Lower lobe of right lung (tissue), 2 donors: ENCODE measurements at regions not wholly inside any gene's neighbourhood (a gene's known extent, or its start where the extent isn't known, plus 50 kb on each side); places are given as distances from the start of the nearest gene placed in this dataset.

ENCODE experiments used
- ATAC-seq, 2 donors: fragments of 200-7000 bp; cut with Tn5 transposase; one replicate each; pipeline ENCODE4 v1.9.1; 2020 to 2022; ENCODE audit warnings: mild to moderate bottlenecking in 2 of 2, moderate library complexity in 2 of 2
- DNase-seq: peaks from one replicate; pipeline ENCODE4 v3.0.0-alpha.2; 2020
- H3K27ac ChIP-seq: fragments of 200-600 bp; one replicate; pipeline ENCODE4 v1.8.0; 2022
- H3K27me3 ChIP-seq: fragments of 200-600 bp; one replicate; pipeline ENCODE4 v1.8.0; 2022; ENCODE audit warnings: low read depth
- H3K36me3 ChIP-seq: fragments of 200-600 bp; one replicate; pipeline ENCODE4 v1.8.0; 2022; ENCODE audit warnings: mild to moderate bottlenecking
- H3K4me1 ChIP-seq: fragments of 200-600 bp; one replicate; pipeline ENCODE4 v1.8.0; 2022
- H3K4me3 ChIP-seq: fragments of 200-600 bp; one replicate; pipeline ENCODE4 v1.8.0; 2022; ENCODE audit warnings: mild to moderate bottlenecking
- H3K9me3 ChIP-seq: fragments of 200-600 bp; one replicate; pipeline ENCODE4 v1.8.0; 2022
- intact Hi-C: fragments of 100-400 bp; cut with DNase I; formaldehyde crosslinking; loops from one replicate; pipeline ENCODE4 v1.11.0; 2022
- TF ChIP-seq, protein P1 (sequence below): fragments of 200-600 bp; IDR thresholded peaks from one replicate; pipeline ENCODE4 v1.8.0; 2022; ENCODE audit warnings: antibody characterized with exemption, mild to moderate bottlenecking
- donor health status: DM: no; HTN: yes; CAD: no; lungs with severe emphysema.

DNA sequence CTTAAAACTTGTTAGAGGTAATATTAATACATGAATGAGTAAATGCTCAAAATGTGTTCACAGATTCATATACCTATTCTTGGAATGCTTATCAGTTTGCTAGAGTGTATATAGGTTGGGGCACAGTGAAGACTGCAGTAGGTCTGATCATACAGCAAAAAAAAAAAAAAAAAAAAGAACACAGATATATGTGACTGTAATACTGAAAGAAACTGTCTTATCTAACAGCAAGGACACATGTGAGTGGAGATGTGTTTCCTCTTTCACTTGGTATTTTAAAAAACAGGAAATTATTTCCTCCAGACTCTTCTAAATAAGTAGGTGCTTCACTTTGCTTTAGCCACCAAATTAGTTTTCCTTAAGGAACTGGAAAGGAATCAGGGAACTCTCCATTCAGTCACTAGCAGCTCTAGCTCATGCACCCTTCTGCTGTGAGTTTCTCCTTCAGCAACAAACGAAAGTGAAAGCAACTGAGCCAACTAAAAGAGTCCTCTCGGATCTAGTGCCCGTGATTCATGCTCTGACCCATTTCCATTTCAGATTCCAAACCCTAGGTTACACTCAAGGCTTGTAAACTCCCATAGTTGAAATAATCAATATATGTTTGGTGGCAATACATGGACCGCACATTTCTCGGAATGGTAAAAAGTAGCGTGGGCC, 98.5 kb downstream of the DSEL start:
- no peak overlapping the region for H3K27ac ChIP-seq
- intact Hi-C loops = no loop called here
- ATAC-seq (peak; percentile 67 to 88), DNase-seq (no peak)
- H3K9me3 ChIP-seq = no peaks in the 10 kb centered on the region
- TF ChIP-seq, protein P1, sequence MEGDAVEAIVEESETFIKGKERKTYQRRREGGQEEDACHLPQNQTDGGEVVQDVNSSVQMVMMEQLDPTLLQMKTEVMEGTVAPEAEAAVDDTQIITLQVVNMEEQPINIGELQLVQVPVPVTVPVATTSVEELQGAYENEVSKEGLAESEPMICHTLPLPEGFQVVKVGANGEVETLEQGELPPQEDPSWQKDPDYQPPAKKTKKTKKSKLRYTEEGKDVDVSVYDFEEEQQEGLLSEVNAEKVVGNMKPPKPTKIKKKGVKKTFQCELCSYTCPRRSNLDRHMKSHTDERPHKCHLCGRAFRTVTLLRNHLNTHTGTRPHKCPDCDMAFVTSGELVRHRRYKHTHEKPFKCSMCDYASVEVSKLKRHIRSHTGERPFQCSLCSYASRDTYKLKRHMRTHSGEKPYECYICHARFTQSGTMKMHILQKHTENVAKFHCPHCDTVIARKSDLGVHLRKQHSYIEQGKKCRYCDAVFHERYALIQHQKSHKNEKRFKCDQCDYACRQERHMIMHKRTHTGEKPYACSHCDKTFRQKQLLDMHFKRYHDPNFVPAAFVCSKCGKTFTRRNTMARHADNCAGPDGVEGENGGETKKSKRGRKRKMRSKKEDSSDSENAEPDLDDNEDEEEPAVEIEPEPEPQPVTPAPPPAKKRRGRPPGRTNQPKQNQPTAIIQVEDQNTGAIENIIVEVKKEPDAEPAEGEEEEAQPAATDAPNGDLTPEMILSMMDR = no peak
- peak overlapping the region; percentile 29 for H3K4me3 ChIP-seq
- no peaks in the 10 kb centered on the region for H3K27me3 ChIP-seq
- H3K36me3 ChIP-seq = no peaks in the 10 kb centered on the region
- H3K4me1 ChIP-seq = no peaks in the 10 kb centered on the region

DNA sequence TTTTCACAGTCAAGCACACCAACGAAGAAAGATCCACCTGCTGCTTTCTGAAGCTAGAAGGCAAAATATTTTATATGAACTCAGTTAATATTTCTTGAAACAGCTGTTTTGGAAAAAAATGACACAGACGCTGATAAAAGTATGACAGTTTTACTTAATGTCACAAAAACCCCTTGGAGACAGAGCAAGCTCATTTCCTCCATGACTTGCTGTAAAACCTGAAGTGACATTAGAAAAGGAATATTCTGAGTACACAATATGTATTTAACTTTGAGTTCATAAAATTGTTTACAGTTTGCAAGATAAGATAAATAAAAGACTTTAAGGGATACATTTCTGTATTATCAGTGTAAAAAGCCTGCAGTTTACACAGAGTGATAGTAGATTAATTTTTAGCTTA, 105.4 kb downstream of the DSEL start:
- no peak overlapping the region for H3K27ac ChIP-seq
- no peak for DNase-seq
- ATAC-seq = no peak
- H3K9me3 ChIP-seq = no peaks in the 10 kb centered on the region
- no peaks in the 10 kb centered on the region for H3K27me3 ChIP-seq
- TF ChIP-seq, protein P1 = no peak
- intact Hi-C loops = no loop called here
- H3K36me3 ChIP-seq = no peaks in the 10 kb centered on the region
- no peaks in the 10 kb centered on the region for H3K4me1 ChIP-seq
- no peak overlapping the region for H3K4me3 ChIP-seq

DNA sequence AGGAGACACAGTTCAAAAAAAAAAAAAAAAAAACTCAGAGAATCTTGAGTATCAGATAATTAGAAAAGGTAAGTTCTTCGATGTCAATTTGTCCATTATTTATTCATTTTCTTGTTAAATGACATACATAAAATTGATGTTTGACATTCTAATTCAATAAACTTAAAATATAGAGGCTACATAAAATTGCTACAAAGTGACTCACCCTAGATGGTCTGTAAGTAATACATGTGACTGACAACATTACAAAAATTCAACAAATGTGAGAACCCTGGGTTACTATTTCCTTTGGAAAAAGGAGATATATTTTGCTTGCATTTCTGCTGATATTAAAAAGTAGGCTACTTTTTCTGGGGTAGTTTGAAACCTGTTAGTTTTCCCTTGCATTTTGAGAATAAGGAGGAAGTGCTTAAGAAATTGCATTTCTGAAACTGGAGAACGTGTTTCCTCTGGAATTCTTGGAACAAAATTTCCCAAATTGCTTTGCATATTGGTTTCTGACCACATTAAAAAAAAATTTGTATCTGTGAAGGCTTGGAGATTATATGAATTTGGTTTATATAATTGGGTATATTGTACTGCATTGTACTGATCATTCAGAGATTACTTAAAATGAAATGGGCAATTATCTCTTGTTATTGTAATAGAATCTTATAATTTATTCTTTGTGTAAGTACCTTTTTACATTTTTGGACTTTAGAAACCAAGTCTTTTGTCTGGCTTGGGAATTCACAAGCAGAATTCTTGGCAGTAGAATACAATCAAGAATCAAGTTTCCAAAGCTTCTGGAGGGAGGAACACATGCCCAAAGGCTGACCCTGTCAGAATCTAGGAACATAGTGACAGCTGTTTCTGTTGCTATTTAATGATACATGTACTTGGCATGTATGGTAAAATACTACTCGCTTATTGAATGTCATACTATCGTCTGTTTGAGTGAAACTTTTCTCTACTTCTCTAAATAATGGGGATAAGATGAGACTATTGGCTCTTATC, 106.1 kb downstream of the DSEL start:
- intact Hi-C loops = no loop called here
- H3K27ac ChIP-seq = no peak overlapping the region
- H3K27me3 ChIP-seq = no peaks in the 10 kb centered on the region
- DNase-seq (no peak), ATAC-seq (no peak)
- H3K9me3 ChIP-seq = no peaks in the 10 kb centered on the region
- no peaks in the 10 kb centered on the region for H3K36me3 ChIP-seq
- no peak overlapping the region for H3K4me3 ChIP-seq
- TF ChIP-seq, protein P1 = no peak
- no peaks in the 10 kb centered on the region for H3K4me1 ChIP-seq

DNA sequence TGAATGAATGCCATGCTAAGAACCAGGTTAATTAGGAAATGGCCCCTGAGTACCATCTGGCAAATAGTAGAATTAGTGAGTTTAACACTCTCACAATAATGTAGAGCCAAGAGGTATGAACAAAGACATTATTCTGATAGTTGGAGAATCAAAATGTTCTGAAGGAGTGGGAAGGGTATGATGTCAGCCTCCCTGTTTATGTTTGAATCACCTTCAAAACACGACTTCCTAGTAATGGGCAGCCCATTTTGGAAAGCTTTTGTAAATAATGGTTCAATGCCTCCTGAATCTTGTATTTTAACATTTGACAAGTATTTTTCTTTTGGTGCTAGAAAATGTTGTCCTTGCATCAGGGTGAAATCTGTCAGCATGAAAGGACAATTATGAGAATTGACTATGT, 108.3 kb downstream of the DSEL start:
- ATAC-seq = no peak
- intact Hi-C loops = no loop called here
- TF ChIP-seq, protein P1 = no peak
- no peak for DNase-seq
- Histone ChIP-seq H3K4me1 (no peaks in the 10 kb centered on the region), H3K9me3 (no peaks in the 10 kb centered on the region), H3K27ac (no peak overlapping the region), H3K4me3 (no peak overlapping the region), H3K36me3 (no peaks in the 10 kb centered on the region), H3K27me3 (no peaks in the 10 kb centered on the region)

DNA sequence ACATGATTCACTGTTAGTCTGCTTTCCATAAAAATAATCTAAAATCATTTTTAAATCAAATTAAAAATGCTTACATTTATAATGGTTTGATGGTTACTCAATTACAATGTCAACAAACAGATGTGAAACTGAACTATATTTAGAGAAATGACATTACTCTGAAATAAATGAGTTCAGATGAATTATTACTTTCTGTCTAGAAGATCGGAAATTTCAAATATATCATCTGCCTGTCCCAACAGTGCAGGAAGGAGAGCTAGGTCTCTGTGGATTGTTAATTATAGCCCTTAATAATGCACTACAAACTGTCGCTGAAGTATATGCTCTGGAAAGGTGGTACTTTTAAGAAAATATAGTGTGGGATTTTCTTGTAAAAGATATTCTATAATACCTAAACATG, 109.8 kb downstream of the DSEL start:
- Histone ChIP-seq H3K27me3 (no peaks in the 10 kb centered on the region), H3K9me3 (no peaks in the 10 kb centered on the region), H3K36me3 (no peaks in the 10 kb centered on the region), H3K4me3 (no peak overlapping the region), H3K27ac (no peak overlapping the region), H3K4me1 (no peaks in the 10 kb centered on the region)
- DNase-seq (no peak), ATAC-seq (no peak)
- TF ChIP-seq, protein P1 = no peak
- intact Hi-C loops = no loop called here
